GM21529 (cell line): ENCODE measurements at regions not wholly inside any gene's neighbourhood (a gene's known extent, or its start where the extent isn't known, plus 50 kb on each side); places are given as distances from the start of the nearest gene placed in this dataset.

Experiments used
- ATAC-seq: cut with Tn5 transposase; IDR thresholded peaks from one replicate; pipeline ENCODE4 v1.9.1; 2021; ENCODE audit not compliant: unreplicated experiment

GRCh38 chr4:96755569-96756484, 915.9 kb downstream of the PDHA2 start:
- no peak for ATAC-seq

DNA sequence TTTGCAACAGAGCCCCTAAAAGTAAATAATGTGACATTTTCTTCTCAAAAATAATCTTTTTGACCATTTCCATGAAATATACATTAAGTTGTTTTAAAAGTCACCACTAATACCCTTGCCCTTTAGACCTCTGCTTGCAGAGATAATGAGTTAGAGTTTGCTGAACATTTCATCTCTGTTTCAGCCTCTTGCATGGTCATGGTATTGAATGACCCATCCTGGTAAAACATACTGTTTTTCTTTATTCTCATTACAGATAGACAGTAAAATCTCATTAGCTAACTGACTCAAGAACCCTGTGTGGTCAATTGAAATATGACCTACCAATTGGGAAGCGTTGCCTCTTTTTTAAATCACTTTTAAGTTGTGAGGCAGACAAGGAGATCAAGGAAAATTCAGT, 916.7 kb downstream of the PDHA2 start:
- ATAC-seq: no peak

DNA sequence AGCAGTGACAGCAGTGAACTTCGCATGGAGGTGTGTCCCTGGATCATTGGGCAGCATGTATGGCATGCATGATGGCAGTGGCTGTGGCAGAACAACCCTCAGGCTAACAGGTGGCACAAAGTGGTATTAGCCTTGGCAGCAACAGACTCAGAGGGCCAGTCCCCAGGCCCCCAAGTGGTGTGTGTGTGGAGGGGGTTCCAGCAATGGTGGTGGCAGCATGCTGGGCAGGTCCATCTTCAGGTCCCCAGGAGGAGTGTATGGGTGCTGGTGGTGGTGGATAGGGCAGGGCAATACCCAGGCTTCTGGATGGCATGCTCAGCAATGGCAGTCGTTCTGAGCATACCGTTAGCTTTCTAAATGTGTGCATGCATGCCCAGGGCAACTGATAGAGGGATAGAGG, 923.7 kb downstream of the PDHA2 start:
- ATAC-seq: no peak

GRCh38 chr4:96766359-96766758, 926.5 kb downstream of the PDHA2 start:
- ATAC-seq: no peak

- no peak for ATAC-seq
These were observed 928.1 kb downstream of the PDHA2 start for GRCh38 chr4:96767815-96768480.

DNA sequence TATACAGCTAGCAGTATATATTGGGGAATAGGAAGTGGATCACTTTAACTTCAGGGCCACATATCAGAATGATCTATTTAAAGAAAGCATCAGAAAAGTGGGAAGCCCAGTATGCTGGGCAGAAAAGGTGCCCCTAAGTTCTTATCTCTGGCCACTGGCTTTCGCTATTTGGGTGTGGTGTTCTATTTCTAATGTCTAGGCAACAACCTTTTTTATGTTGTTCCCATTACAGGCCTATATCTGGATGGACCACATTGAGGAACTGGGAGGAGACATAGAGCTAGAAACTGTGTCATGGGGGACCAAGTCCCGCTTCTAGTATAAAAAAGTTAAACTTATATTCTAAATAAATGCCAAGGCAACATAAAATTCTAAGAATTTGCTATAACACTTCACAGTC, 935.6 kb downstream of the PDHA2 start:
- no peak for ATAC-seq

DNA sequence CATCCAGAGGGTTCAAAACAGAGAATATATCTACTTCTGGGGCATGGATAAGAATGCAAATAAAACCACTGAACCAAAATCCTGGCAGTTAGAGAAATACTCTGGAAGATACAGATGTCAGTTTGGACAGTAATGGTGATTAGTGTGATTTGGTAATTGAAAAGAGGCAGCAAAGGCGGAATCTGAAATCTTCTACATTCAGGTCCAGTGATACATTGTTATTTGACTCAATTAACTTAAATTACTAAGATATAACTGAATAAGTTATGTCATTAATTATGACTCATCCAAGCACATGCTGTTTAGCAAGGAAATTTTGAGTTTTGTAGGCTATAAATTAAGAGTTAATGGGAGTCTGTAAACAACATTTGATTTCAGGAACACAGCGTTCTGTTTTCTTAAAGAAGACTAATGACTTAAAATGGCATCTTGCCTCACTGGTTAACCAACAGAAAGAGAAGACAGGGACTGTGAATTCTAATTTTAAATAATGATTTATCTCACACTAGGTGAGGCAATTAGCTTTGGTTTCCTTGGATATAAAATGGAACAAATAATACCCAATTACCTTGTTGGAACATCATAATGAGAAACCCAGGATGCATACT, 937.1 kb downstream of the PDHA2 start:
- no peak for ATAC-seq

DNA sequence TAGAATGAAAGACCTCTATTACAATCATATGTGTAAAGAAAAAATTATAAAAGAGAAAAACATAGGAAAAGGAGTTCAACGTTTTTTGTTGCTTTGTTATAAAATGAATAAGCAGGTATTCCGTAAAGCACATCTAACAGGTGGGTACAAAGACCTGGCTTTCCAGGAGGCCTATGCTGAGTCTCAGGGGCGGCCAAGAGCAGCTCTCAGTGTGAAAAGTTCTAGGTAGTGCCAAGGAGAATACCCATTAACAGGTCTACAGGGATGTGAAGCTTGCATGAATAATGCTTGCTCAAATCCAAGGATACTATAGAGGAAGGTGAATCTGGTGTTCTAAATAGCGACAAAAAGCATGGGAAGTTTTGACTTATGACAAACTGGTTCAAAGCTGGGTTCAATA, 944.4 kb downstream of the PDHA2 start:
- no peak for ATAC-seq

DNA sequence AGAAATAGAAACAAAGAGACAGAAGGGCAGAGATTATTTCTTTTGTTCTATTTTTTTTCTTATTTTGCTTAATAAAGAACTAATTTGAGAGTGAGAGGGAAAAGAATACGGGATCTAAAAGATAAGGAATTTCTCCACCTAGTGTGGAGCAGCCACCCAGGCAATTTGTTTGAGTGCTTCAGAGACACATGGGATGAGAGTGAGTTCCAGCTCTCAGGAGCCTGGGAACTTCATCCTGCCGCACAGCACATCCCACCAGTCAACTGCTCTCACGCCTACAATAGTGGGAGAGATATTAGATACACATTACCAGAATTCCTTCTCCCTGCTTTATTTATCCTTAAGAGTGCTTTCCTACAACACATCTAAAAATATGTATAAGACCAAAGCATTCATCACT, 946.4 kb downstream of the PDHA2 start:
- no peak for ATAC-seq

DNA sequence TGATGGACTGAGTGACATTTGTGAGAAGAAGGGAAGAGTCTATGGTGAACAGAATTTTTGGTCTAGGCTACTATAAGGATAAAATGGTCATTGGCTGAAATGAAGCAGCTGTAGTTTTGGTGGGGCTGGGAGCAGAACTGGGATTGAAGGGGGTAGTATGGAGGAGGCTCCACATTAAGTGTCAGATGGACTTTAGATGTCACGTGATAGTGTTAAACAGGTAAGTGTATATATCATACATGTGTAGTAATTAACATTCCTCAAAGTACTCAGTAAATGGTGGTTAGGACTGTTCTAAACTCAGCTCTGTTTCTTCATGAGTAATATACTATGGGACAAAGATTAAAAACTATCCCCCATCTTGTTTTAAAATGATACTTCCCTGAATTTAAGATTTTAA, 947.9 kb downstream of the PDHA2 start:
- ATAC-seq: no peak

GRCh38 chr4:96809563-96809962, 969.7 kb downstream of the PDHA2 start:
- ATAC-seq: no peak

GRCh38 chr4:96827086-96827485, 987.2 kb downstream of the PDHA2 start:
- no peak for ATAC-seq

DNA sequence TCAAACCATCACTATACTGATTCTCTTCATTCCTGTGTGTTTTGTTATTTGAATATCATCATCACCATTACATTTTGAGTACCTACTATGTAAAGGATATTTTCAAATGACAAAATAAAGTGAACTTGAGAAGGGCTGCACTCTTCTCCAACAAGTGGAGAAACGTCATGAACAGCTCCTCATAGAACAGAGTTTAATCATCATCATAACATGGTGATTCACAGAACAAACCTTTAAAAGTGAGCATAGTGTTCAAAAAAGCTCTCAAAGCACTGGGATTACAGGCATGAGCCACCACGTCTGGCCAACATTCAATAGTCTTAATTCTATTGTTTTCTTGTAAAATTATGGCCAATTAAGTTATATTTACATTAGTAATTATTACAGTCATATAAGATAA, 993.9 kb downstream of the PDHA2 start:
- ATAC-seq: no peak

DNA sequence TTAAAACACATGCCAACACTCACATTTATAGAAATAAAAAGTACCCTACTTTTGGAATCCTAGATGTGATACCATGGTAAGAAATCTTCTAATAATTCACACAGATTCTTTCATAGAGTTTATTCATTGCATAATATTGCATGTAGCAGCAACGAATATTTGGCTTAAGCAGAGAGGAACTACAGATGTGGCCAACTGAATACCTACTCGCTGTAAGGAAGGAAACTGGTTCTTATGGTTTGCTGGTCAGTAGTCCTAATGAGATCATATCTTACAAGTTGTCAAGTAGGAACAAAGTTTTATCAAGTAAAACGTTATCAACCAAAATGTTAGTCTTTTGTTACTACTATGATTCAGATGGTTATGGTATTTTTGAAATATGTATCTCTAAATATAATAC, 996.1 kb downstream of the PDHA2 start:
- ATAC-seq: no peak

DNA sequence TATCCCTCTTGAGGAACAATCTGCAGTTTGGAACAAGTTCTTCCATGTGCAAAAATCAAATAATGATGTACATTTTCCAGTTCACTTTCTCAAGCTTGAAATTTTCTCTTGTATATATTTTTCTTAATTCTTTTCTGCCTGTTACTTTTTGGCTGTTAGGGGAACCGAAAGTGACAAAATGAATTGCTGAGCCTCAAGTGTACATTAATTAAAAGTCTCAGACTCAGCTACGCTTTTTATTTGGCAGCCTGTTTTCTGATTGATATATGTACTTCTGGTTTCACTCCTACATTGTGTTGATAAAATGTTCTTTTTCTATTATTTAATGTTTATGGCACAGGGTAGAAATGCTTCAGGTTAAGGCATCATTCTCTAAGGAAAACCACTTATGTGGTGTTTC, 999.5 kb downstream of the PDHA2 start:
- ATAC-seq: no peak

DNA sequence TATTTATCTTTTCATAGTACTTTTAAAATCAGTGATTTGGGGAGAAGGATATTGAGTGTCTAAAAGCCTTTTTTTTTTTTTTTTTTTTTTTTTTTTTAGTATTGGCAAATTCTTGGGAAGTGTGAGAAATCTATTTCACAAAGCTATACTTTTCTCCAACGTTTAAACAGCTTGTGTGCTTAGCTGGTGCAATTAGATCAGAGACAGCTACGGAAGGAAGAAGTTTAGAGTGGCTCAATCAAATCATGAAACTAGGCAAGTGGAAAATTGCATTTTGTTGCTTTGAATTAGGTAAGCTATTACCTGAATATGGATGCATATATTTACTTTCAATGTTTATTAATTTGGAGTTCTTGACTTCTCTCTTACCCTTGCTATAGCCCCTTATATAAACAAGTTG, 1001.9 kb downstream of the PDHA2 start:
- ATAC-seq: no peak

- no peak for ATAC-seq
These were observed 1005.1 kb downstream of the PDHA2 start for GRCh38 chr4:96844858-96845490.

DNA sequence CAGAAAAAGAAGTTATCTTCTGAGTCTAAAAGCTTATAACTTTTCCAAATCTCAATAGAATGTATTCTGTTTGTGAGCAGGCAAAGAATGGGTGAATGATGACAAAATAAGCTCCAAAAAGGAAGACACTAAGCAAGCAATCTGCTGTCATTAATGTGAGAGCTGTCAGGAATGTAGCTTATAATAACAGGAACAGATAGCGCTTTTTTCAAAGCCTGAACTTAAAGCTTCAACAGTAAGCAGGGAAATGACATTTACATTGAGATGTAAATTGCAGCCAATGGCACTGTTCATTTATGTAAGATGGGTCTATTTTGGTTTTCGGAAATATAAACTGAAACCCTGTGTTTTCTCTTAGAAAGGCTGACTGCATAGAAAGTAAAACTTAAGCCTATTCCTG, 1005.9 kb downstream of the PDHA2 start:
- no peak for ATAC-seq

DNA sequence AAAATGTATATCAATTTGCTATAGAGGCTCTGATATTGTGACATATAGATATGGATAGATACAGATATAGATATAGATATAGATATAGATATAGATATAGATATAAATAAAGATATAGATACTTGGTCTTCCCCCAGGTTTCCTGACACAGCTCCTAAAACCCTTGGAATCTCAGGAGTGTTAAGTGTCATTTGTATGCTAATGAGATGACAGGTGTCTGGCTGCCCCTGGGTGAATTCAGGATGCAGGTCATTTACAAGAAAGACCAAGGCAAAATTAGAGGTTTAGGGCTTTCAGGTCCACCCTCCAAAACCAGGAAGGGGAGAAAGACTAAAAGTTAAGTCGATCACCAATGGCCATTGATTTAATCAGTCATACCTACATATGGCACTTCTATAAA, 1034.8 kb downstream of the PDHA2 start:
- no peak for ATAC-seq

GRCh38 chr4:96879527-96879926, 1039.6 kb downstream of the PDHA2 start:
- ATAC-seq: no peak

DNA sequence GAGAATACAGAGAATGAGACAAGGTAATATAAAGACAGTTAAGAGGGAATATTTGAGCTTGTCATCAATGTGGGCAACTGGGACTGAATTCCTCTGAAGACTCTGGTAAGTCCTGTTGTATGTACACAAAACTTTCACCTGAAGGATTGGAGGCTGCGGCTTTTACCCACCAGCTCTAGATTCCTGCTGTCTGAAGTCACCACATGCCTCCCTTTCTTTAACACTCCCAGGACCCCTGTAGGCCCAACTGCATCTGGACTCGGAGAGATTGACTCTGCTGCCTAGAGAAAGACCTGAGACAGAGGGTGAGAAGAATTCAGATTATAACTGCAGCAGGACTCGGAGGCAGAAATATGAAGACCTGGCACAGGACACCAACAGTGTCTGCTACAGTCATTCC, 1048.0 kb downstream of the PDHA2 start:
- no peak for ATAC-seq

GRCh38 chr4:96894621-96895020, 1054.7 kb downstream of the PDHA2 start:
- ATAC-seq: no peak
